Esophagus squamous epithelium (tissue), 5 donors: ENCODE measurements at regions not wholly inside any gene's neighbourhood (a gene's known extent, or its start where the extent isn't known, plus 50 kb on each side); places are given as distances from the start of the nearest gene placed in this dataset.
"Not testable (repeated sequence)": the region's sequence is repeated elsewhere in the genome, so short reads cannot be mapped to it uniquely, and the experiment has no call there.

Experiments
- DNase-seq: peaks from one replicate; lab custom pipeline; 2025; lab: John Stamatoyannopoulos, UW
- H3K27ac ChIP-seq, 4 donors: fragments of 200-600 bp; sonication (generic); one replicate each; pipeline ENCODE4 v1.5.1; 2016 to 2019; ENCODE audit warnings: mild to moderate bottlenecking in 1 of 4
- H3K27me3 ChIP-seq, 4 donors: fragments of 200-600 bp; sonication (generic); 1 replicate in 3 of 4; 2 replicates in 1 of 4; pipeline versions ENCODE4 v1.5.1 to v1.6.0; 2017 to 2021; ENCODE audit warnings: antibody characterized with exemption in 1 of 4
- H3K36me3 ChIP-seq, 3 donors: fragments of 200-600 bp; sonication (generic); one replicate each; pipeline ENCODE4 v1.5.1; 2016 to 2019
- H3K4me1 ChIP-seq, 3 donors: fragments of 200-600 bp; sonication (generic); one replicate each; pipeline ENCODE4 v1.5.1; 2017 to 2019
- H3K4me3 ChIP-seq, 4 donors: fragments of 200-600 bp; sonication (generic); 1 replicate in 3 of 4; 2 replicates in 1 of 4; pipeline ENCODE4 v1.5.1; 2016 to 2019; ENCODE audit warnings: mild to moderate bottlenecking in 2 of 4, moderate library complexity in 1 of 4
- H3K9me3 ChIP-seq, 3 donors: fragments of 200-600 bp; sonication (generic); one replicate each; pipeline ENCODE4 v1.5.1; 2016 to 2019
- POLR2A ChIP-seq, 4 donors: fragments of 450-650 bp; IDR thresholded peaks; one replicate each; pipeline ENCODE4 v1.6.1; 2017; ENCODE audit warnings: antibody characterized with exemption in 4 of 4, mild to moderate bottlenecking in 4 of 4, moderate library complexity in 3 of 4
- WGBS, 2 donors: methylation state at CpG; one replicate each; pipeline ENCODE4 v1.1.5; 2018; 5-methylcytosine and 5-hydroxymethylcytosine counted together
- intact Hi-C: fragments of 100-400 bp; cut with DNase I; formaldehyde crosslinking; loops from one replicate; pipeline ENCODE4 v1.15.0; 2022
- small RNA-seq, 4 donors: library from RNA; depleted of rRNA; stranded (forward); fragments of <200 nt; gene quantifications; one replicate each; pipeline ENCODE3, GENCODE V24; 2016
- TF ChIP-seq, protein P1 (sequence below), 6 experiments: fragments of 450-650 bp in 4 of 6; fragments of 200-600 bp in 2 of 6; sonication (generic) in 2 of 6; IDR thresholded peaks; one replicate each; pipeline ENCODE4 v1.5.1; 2016 to 2019; ENCODE audit warnings: antibody characterized with exemption in 6 of 6, mild to moderate bottlenecking in 4 of 6, moderate library complexity in 4 of 6
- donor health status: DM: yes; HTN: yes; CAD: no.

DNA sequence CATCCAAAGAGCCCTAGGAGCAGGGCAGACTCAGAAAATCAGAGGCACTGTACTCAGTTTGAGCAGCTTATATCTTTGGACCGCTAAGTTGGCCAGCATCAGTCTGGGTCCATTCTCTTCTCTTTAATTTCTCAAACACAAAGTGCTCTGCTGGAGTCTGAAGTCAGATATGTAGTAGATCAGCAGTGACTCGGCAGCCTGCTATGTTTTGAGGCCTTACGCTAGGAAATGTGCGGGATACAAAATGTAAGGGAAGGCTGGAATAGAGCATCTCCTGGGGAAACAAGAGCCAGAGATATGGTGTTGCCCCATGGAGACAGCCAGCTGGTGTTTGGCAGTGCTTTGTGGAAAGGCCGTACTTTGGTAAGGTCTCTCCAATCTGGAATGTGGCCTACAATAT is 60.6 kb upstream of the VKORC1L1 start:
- Histone ChIP-seq H3K36me3 (peaks cover 0 to 9% (median 0%) of the 10 kb centered on the region in 3 donors), H3K4me3 (no peak overlapping the region), H3K4me1 (no peaks in the 10 kb centered on the region), H3K27ac (no peak overlapping the region), H3K9me3 (no peaks in the 10 kb centered on the region), H3K27me3 (no peaks in the 10 kb centered on the region)
- DNase-seq: no peak
- 87 to 90% methylated on average over 5 of the region's 5 CpGs for WGBS, 2 donors
- intact Hi-C loops: no loop called here
- TF ChIP-seq, protein P1, sequence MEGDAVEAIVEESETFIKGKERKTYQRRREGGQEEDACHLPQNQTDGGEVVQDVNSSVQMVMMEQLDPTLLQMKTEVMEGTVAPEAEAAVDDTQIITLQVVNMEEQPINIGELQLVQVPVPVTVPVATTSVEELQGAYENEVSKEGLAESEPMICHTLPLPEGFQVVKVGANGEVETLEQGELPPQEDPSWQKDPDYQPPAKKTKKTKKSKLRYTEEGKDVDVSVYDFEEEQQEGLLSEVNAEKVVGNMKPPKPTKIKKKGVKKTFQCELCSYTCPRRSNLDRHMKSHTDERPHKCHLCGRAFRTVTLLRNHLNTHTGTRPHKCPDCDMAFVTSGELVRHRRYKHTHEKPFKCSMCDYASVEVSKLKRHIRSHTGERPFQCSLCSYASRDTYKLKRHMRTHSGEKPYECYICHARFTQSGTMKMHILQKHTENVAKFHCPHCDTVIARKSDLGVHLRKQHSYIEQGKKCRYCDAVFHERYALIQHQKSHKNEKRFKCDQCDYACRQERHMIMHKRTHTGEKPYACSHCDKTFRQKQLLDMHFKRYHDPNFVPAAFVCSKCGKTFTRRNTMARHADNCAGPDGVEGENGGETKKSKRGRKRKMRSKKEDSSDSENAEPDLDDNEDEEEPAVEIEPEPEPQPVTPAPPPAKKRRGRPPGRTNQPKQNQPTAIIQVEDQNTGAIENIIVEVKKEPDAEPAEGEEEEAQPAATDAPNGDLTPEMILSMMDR (IDR thresholded peaks at IDR 0.05): no peak
- TF ChIP-seq POLR2A (IDR thresholded peaks at IDR 0.05): no peak

DNA sequence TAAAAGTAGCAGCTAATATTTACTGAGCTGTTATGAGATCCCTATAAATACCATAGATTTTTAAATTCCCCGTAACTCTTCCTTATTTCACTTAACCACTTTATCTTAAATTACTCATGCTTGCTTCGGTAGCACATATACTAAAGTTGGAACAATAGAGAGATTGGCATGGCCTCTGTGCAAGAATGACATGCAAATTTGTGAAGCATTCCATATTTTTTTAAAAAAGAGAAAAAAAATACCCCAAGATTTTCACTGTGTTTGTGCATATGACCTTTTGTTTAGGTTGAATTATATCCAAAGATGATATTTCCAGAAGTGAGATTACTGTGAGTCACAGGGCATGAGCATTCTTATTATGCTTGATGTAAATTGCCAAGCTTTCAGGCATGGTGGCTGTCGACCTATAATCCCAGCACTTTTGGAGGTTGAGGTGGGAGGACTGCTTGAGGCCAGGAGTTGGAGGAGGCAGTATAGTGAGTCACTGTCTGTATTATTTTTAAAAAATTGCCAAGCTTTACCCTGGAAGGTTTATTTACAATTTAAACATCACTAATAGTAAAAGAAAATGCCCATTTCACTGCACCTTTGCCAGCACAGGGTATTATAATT is 58.2 kb upstream of the VKORC1L1 start:
- H3K4me3 ChIP-seq, H3K27me3 ChIP-seq, intact Hi-C loops, H3K36me3 ChIP-seq, H3K4me1 ChIP-seq, H3K9me3 ChIP-seq, H3K27ac ChIP-seq, DNase-seq: not testable (repeated sequence)
- WGBS, 2 donors: 57 to 61% methylated on average over 3 of the region's 3 CpGs

DNA sequence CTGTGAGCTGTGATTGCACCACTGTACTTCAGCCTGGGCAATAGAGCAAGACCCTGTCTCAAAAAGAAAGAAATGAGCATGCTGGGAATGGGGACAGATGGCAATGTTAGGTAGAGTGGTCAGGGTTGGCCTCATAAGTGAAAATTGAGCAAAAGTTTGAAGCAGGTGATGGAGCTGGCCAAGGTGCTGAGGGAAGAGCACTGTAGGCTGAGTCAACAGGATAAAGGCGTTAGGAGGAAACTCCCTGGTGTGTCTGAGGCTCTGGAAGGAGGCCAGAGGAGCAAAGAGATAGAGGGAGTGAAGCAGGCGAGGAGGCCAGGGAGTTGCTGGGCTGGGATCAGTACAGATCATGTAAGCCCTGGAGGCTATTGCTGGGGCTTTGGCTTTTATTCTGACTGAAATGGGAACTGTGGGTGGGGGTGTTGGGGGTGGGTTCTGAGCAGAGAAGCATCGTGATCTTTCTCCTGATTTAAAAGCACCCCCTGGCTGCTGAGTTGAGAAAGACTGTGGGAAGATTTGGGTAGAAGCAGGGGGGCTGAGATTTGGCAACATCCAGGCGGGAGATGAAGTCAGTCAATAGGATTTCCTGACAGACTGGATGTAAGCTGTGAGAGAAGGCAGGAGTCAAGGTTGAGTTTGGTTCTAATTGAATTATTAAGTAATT is 52.5 kb upstream of the VKORC1L1 start:
- no peak overlapping the region for H3K4me3 ChIP-seq
- no peak overlapping the region for H3K27ac ChIP-seq
- H3K9me3 ChIP-seq: no peaks in the 10 kb centered on the region
- no peak for TF ChIP-seq POLR2A (IDR thresholded peaks at IDR 0.05)
- TF ChIP-seq, protein P1 (IDR thresholded peaks at IDR 0.05): no peak
- no peaks in the 10 kb centered on the region for H3K27me3 ChIP-seq
- 38% methylated on average over 4 of the region's 4 CpGs for WGBS, 2 donors
- H3K36me3 ChIP-seq: no peaks in the 10 kb centered on the region
- no peak for DNase-seq
- H3K4me1 ChIP-seq: no peaks in the 10 kb centered on the region
- intact Hi-C loops: no loop called here

Small RNAs in the stretch of these regions (small RNA-seq; reads per million reads assigned to genes)
- gene AC114501.1: 0 reads per million in 4 donors
- 0 reads per million in 4 donors for gene RNU6-912P
- 0 reads per million in 4 donors for gene SNORA15B-2
- 0 to 0.78 (median 0.37) reads per million in 4 donors for gene SNORA22
